SU-DHL-6 (cell line): ENCODE measurements at regions not wholly inside any gene's neighbourhood (a gene's known extent, or its start where the extent isn't known, plus 50 kb on each side); places are given as distances from the start of the nearest gene placed in this dataset.

Source experiments
- EZH2phosphoT487 ChIP-seq: fragments of 200-600 bp; sonication (generic), shearing (Covaris generic); conservative IDR thresholded peaks from 2 replicates; pipeline ENCODE4 v1.6.1; 2018; ENCODE audit warnings: mild to moderate bottlenecking, antibody characterized with exemption, low read length, moderate library complexity, mixed read lengths
- TF ChIP-seq, protein P1 (sequence below): fragments of 200-600 bp; sonication (generic); IDR thresholded peaks from one replicate; pipeline ENCODE4 v1.5.1; 2017; ENCODE audit warnings: antibody characterized with exemption, mild to moderate bottlenecking, low read length, moderate library complexity; ENCODE audit not compliant: insufficient read depth, poor library complexity, severe bottlenecking

DNA sequence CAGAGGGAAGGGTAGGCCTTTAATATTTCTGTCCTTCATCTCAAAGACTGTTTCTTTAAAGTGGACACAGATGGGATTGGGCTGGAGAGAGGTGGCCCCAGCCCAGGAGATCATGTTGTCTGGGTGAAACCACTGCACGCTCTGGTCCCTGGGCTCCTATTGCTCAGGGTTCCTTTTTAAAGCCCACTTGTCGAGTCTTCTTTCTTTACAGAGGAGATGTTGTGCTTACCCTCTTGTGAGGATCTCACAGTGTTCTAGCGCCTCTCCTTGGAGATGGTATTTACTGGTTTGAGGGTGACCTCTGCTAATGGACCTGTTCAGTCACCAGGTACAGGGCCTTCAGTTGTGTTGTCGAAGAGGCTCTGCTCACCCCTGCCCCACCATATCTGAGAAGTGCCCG, 128.4 kb downstream of the TM9SF2 start:
- TF ChIP-seq, protein P1, sequence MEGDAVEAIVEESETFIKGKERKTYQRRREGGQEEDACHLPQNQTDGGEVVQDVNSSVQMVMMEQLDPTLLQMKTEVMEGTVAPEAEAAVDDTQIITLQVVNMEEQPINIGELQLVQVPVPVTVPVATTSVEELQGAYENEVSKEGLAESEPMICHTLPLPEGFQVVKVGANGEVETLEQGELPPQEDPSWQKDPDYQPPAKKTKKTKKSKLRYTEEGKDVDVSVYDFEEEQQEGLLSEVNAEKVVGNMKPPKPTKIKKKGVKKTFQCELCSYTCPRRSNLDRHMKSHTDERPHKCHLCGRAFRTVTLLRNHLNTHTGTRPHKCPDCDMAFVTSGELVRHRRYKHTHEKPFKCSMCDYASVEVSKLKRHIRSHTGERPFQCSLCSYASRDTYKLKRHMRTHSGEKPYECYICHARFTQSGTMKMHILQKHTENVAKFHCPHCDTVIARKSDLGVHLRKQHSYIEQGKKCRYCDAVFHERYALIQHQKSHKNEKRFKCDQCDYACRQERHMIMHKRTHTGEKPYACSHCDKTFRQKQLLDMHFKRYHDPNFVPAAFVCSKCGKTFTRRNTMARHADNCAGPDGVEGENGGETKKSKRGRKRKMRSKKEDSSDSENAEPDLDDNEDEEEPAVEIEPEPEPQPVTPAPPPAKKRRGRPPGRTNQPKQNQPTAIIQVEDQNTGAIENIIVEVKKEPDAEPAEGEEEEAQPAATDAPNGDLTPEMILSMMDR, result no peak
- TF ChIP-seq EZH2phosphoT487, result no peak
